NCI-H2107 (cell line): ENCODE measurements at regions not wholly inside any gene's neighbourhood (a gene's known extent, or its start where the extent isn't known, plus 50 kb on each side); places are given as distances from the start of the nearest gene placed in this dataset.
"Not testable (repeated sequence)": the region's sequence is repeated elsewhere in the genome, so short reads cannot be mapped to it uniquely, and the experiment has no call there.

Experiments used
- DNase-seq: peaks from one replicate; lab custom pipeline; 2025; lab: John Stamatoyannopoulos, UW

DNA sequence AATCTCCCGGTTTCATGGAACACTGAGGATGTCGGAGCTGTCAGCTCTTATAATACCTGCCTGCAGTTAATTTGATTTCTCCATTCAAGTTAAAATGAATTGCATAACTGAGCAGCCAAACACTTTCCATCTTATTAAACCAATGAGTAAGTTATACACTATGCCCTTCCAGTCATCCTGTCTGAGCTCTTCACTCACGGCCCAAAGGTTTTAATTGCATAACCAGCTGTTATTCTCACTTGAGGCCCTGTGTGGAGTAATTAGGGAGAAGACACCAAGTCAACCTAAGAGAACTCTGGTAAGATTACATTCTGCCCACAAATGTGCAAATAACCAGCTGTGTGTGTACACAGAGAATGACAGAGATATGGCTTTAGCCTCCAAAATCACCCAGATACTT, 303.5 kb downstream of the TBC1D4 start:
- DNase-seq, result no peak

DNA sequence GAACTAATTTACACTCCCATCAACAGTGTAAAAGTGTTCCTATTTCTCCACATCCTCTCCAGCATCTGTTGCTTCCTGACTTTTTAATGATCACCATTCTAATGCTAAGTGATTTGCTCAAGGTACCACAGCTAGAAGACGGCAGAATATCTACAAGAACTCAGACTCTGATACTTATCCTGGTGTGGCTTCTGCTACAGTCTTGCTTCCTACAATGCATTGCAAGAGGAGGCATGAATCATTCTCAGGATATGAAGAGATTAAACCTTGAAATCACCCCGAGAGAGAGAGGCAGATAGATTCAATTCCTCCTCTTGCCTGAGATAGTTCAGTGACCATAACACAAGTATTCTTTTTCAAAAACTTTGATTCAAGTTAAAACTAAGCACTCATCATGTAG, 306.4 kb downstream of the TBC1D4 start:
- DNase-seq, result no peak

DNA sequence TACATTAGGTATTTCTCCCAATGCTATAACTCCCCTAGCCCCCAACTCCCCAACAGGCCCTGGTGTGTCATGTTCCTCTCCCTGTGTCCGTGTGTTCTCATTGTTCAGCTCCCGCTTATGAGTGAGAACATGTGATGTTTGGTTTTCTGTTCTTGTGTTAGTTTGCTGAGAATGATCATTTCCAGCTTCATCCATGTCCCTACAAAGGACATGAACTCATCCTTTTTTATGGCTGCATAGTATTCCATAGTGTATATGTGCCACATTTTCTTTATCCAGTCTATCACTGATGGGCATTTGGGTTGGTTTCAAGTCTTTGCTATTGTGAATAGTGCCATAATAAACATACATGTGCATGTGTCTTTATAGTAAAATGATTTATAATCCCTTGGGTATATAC, 306.9 kb downstream of the TBC1D4 start:
- DNase-seq, result not testable (repeated sequence)

DNA sequence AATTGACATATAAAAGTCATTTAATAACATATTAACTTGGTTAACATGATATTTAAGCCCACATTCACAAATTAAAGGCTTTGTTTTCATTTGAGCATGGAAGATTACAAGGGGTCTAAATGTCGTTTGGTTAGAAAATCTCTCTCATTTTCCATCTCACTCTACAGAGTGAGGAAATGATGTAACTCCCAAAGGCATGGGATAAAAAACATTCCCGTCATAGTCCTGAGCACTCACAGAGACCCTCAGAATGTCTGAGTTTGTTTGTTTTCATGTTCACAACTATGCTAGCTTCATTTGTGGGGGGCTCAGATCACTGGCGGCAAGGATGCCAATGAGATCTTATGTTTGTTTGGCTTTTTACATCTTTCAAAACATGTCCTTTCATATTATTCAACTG, 307.5 kb downstream of the TBC1D4 start:
- DNase-seq, result no peak

DNA sequence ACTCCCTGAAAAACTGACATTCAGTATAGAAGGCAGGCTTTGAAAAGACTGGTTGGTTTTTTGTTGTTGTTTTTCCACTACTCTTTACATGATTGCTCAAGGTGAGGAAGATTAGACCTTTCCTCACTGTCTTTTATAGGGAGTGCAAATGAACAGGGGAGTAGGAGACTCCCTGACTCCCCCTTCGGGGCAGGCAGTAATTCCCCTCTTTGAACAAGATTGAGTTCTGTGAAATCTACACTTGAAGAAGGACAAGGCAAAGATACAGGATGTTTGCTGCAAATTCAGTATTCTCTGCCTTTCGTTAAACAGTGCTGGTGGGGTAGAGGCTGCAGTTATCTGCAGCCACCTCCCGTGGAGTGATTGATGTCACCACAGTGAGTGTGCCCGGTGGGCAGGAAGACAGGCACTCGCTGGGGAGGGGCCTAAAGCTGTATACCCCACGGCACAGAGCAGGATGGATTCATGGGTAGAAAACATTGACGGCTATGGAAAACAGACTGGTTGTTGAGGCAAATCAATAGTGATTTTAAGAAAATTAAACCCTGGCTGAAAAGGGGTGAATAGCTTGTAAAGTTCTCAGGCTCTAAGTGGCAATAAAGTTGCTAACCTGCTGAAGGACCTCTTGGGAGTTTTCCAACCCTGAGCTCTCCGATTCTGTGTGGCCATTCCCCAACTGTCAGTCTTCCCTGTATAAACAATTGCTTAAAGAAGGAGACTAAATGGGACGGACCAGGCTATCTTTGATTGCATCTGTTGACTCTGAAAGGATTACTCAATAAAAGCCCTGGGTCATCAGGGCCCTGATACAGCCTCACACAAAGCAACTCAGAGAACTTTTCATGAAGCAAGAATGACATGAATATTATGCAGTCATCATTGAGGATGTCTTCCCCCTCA, 308.3 kb downstream of the TBC1D4 start:
- DNase-seq, result no peak

DNA sequence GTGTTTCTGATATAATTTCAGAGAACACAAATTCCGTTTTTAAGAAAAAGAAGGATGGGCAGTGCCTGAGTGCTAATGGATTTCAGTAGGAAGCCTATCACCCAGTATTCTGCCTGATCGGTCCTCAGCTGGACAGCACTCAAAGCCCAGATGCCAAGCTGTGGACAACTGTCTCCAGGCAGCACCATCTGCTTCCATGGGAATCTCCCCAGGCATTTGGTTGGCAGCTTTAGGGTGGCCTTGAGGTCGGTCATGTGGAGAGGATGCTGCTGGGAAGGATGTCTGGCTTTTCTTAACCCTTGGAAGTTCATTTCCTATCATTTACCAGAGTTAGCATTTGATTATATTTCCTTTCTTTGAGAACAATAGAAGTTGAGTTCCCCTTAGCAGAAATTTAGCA, 311.7 kb downstream of the TBC1D4 start:
- no peak for DNase-seq

DNA sequence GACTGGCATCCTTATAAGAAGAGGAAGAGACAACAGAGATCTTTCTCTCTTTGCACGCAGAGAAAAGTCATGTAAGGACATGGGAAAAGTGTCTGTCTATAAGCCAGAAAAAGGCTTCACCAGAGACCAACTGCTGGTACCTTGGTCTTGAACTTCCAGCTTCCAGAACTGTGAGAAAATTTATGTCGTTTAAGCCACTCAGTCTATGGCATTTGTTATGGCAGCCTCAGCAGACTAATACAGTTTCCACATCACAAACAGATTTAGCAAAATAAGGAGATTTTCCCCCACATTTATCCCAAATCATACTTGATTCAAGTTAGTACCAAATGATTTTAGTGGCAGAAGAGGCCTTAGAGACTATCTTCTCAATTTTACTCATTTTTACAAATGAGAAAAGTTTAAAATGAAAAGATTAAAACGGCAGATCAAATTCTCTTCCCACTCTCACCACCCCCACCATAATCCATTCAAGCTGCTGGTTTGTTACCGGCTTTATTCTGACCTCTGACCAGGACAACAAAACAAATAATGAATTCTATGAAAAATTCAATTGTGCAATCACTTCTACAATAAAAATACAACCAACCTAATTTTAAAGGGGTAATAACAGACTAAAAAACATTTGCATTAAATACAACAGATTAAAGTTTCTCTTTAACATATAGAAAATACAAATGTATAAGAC, 316.3 kb downstream of the TBC1D4 start:
- DNase-seq, result no peak

DNA sequence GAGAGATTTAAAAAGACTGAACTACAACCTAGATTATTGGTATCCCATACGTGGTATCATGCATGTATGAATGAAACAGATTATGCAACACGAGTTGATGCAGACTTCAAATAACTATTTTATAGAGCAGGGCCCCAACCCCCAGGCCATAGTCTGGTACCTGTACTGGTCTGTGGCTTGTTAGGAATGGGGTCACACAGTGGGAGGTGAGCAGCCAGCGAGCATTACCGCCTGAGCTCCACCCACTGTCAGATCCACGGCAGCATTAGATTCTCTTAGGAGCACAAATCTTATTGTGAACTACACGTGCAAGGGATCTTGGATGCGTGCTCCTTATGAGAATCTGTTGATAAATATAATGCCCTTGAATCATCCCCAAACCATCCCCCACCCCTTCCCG, 320.2 kb downstream of the TBC1D4 start:
- DNase-seq, result no peak

DNA sequence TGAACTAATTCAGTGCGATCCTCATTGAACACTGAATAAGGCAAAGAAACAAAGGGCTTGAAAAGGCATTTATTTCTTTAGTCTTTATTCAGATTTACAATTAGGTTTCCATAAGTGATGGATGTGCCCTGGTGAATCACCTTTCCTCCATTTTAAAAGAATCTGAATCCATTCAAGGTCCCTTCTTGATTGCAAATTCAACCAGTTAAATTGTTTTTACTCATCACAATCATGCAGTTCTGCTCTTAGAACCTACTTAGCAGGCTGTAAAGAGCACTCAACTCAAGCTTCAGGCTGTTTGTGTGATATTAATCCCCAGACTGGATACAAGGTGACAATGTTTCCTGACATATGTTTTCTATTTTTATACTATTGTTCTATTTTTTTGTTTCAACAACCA, 321.0 kb downstream of the TBC1D4 start:
- no peak for DNase-seq

DNA sequence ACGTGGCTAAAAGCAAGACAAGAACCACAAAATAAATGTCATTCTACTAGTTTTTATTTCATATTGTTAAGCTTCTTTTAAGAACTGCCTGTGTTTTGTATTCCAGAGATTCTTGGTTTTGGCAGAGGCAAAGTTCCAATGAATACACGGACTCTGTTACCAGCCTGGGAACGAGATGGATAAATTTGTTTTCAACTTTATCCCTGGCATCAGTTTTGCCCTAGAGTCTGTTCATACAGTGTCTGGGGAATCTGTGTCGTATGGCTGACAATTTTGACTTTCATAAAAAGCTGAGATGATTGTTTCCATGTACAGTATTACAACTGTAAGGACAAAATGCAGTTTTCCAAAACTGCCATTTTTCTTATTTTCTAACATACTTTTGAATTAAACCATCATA, 327.6 kb downstream of the TBC1D4 start:
- no peak for DNase-seq

DNA sequence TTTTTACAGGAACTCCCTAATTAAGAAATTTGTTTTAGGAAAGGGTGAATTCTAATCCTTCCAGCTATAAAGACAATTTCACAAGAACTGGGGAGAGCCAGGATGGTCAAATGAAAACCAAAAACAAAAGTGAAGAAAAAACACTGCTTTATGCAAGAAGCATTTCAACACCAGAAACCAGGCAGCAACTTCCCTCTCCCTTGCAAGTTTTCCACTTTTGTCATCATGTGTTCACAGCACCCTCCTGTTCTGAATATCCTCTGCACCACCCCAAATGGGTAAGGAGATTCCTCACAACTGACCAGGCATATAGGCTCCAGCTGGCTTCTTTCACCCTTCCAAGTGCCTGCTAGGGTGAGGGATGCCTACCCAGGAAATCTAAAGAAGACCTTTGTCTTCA, 328.1 kb downstream of the TBC1D4 start:
- DNase-seq, result no peak

DNA sequence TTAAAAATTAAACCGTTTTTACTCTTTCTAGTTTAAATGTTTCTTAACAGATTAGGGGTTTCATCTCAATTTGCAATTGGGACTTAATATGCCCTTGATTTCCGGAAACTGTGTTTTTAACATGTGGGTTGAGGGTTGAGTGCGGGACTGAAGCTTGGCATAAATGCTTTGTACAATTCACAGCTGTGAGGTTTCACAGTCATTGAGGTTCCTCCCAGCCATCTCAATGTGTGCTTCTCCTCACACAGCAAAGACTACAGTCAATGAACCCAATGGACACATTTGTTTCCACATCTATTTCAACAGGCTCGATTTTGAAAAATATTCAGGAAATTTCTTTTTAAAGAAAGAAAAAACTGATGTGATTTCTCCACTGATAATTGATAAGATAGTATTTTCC, 328.6 kb downstream of the TBC1D4 start:
- no peak for DNase-seq

DNA sequence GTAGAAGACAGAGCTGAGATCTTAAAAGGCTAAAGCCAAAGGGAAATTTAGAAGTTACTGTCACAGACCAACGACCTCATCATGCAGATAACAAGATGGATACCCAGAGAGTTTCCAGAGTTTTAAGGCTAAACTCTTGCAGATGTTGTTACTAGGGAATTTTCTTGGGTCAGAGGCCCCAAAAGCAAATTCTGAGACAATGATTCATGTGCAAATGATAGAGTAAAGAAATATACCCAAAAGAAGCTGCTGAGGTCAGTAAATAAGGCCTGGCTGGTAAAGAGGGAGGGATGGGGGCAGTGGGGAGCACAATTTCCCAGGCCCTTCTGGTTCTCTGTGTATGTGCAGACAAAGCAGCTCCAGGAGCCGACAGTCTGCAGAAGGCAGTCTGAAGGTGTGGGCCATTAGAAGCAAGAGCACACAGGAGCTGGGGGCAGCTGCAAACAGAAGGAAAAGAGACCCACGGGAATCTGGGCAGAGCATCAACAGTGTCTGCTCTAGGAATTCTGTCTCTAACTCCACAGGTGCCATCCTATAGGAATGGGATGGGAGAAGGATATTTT, 330.8 kb downstream of the TBC1D4 start:
- DNase-seq, result no peak

DNA sequence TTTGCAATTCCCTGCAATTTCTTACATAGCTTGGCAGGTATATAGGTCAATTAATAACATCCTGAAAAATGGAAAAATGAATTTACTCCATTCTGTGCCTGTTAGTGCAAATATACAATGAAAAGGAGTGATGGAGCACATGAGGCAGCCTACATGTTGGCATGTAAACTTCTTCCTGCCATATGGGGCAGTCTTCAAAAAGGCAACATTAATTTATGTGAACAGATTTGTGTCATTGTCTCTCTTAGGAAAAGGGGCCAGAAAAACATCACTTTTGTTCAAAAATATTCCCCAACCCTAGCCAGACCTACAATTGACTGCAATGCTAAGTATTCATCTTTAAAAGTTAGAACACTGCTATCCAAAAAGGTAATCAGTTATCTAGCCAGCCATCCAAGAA, 332.2 kb downstream of the TBC1D4 start:
- no peak for DNase-seq

DNA sequence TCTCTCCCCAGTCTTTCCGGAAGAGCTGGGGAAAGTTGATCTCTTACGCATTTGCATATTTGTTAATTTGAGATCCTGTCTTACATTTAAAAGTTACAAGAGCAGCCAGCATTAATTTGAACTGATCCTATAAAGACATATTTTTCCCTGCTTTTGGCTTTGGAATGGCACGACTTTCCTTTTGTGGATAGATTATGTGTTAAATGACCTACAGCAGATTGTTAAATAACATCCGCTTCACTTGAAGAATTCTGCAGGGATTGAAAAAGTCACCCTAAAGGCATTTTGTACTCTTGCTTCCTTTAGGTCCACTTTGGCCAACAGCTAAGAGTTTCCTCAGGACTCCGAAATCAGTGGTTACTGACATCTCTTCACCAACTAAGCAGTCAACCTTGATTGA, 334.0 kb downstream of the TBC1D4 start:
- DNase-seq, result no peak

DNA sequence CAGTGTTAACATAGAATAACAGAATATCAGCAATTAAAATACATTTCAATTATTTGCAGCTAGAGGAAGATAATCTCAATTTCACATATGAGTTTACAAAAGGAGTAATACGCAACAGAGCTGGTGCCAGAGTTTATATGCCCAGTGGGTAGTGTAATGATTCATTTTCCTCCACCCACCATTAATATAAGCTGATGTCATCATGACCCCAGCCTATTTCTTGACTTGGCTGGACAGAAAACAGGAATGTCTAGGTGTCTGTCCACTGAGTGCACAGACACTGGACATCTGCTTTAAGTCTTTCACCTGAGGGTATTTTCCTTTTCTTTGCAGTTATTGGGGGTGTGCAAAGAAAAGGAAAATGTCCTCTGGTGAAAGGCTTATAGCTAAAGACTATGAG, 335.5 kb downstream of the TBC1D4 start:
- DNase-seq, result no peak

DNA sequence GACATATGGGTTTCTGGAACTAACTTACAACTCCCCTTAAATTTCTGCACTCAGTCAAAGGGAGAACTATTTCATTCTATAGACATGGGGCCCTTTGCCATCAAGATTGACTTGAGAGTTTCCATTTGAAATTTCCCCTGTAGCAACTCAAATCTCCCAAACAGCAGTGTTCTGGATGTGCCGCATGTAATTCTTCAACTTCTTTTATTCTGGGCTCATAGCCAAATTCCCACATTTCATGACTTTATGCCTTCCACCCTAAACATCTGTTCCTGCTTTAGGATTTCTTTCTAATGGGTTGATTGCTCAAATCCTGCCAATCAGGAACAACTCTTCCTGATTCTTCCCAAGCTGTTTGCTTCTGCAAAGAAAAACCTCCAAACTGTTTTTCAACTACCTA, 336.0 kb downstream of the TBC1D4 start:
- no peak for DNase-seq

DNA sequence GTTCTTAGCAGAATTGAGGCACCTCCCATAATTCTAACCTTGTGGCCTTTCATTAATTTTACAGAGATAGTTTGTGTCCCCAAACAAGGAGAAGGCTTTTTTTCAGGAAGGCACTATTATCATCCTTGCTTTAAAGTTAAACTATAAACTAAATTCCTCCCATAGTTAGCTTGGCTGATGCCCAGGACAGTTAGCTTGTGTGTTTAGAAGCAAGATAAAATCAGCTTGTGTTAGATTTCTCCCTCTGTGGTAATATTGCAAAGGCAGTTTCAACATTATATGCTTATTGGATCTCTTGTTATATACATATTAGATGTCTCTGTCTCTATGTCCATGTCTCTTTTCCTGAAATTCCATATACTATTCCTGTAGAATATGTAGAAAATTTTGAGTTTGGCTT, 342.7 kb downstream of the TBC1D4 start:
- no peak for DNase-seq

DNA sequence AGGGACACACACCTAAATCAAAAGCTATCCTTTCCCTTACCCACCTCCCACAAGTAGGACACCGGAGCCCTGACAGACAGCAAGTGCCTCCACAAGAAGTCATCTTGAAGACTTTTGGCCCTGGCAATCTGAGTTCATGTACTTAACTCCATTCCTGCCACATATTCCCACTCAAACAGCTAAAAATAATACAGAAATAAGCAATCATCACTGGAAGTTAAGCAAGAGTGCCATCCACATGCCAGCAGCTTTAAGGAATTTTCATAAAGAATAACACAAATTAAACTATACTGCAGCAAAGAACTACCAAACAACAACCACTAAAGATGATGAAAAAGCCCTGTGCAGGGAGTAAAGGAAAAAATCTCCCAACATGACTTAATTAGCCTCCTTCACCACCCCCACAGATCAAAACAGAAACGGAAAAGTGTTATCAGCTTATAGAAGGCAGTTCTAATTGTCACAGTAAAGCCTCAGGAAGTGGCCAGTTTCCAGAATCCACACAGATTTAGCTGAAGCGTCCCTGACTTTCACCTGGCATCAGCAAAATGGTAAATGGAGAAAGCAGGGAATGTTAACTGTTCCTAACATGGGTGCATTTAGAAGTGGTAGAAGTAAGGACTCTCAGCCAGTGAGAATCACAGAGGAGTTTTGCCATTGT, 343.9 kb downstream of the TBC1D4 start:
- no peak for DNase-seq

DNA sequence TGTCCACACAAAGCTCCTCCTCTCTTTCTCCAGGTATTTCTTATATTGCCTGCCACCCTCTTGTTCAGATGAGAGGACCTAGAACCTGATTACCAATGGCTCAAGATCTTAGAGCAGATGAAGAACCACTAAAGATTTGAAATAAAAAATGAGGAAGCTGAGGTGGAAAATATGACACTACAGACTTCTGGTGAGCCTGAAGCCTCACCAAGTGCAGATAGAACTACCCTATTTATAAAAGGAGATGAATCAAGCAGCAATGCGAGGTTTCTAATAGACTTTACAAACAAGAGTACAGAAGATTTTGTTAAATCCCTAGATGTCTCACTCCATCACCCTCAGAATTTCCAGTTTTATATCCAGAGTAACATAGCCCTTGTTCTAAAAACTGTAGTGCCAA, 345.8 kb downstream of the TBC1D4 start:
- no peak for DNase-seq

DNA sequence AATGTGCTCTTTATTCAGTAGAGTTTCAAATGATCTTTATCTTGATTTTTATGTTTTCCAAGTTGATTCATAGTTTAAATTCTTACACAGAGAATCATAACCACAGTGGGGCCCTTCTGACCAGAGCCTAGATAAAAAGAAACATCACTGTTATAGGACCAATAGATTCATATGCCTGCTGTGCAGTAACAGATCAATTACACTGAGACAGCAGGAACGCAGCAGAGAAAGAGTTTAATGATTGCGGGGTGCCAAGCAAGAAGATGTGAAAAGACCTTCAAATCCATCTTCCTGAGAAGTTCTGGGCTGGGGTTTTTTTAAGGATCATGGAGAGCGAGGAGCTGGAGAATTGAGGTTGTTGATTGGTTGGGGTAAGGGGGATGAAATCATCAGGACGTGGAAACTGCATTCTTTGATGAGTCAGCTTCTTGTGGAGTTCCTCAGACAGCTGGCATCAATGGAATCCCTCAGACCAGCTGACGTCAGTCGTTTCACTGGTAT, 346.6 kb downstream of the TBC1D4 start:
- DNase-seq, result no peak
